IPS-18c (cell line): ENCODE measurements at regions not wholly inside any gene's neighbourhood (a gene's known extent, or its start where the extent isn't known, plus 50 kb on each side); places are given as distances from the start of the nearest gene placed in this dataset.

ENCODE experiments used
- H3K4me3 ChIP-seq: 2 replicates; pipeline ENCODE4 v1.7.0; 2013; ENCODE audit warnings: low read depth, mild to moderate bottlenecking, low read length, moderate library complexity; ENCODE audit not compliant: insufficient read depth
- H3K9me3 ChIP-seq: one replicate; pipeline ENCODE4 v1.6.1; 2013; ENCODE audit warnings: mild to moderate bottlenecking, low read length, moderate library complexity; ENCODE audit not compliant: control insufficient read depth, insufficient read depth

- Histone ChIP-seq H3K4me3 (no peak overlapping the region), H3K9me3 (no peaks in the 10 kb centered on the region)
Measured at GRCh38 chr2:217650716-217651360, 352.0 kb downstream of the TNS1 start.

DNA sequence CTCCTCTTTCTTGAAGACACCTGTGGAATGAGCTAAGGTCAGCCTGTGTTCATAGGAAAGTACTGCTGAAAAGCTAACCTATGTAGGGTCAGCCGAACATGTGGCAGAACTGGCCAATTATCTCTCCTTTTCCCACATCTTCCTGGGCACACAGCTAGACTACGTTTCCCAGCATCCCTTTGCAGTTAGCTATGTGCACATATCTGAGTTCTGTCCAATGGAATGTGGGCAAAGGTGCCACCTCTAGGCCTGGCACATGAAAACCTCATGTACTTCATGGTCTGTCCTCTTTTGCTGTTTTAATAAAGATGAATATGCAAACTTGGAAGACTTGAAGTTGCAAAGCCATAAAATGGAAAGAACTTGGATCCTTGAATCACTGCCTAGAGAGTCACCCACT is 352.6 kb downstream of the TNS1 start:
- no peaks in the 10 kb centered on the region for H3K9me3 ChIP-seq
- no peak overlapping the region for H3K4me3 ChIP-seq

GRCh38 chr2:217647925-217648324 is 354.9 kb downstream of the TNS1 start:
- no peaks in the 10 kb centered on the region for H3K9me3 ChIP-seq
- no peak overlapping the region for H3K4me3 ChIP-seq

DNA sequence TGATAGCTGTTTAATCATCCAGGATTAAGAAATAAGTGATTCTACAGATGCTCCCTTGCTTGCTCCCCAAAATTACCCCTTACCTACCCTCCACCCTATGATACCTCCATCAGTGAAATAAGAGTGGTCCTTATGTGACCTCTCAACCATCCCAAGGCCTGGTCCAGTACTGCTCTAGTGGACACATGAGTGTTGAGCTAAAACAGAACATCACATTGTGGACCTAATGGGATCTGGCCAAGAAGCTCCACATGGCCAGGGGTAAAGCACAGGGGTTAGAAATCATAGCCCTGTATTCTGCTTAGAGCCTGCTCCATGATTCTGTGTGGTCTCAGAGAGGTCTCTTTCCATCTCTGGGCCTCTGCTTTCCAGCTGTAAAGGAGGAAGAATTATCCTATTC is 355.6 kb downstream of the TNS1 start:
- no peaks in the 10 kb centered on the region for H3K9me3 ChIP-seq
- no peak overlapping the region for H3K4me3 ChIP-seq

DNA sequence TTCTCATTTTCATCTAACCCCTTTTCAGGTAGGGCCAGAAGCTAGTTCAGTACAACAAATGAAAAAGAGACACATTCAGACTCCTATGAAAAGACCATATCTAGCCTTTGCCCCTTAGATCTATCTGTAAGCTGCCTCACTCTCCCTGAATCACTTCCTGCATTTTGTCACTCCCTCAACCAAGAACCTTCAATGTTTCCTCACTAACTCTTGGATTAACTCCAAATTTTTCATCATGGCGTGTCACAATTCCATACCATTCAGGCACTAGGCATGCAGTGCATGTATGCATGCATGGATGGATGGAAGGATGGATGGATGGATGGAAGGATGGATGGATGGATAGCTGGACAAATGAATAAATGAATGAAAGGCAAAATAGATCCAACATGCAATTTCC is 356.9 kb downstream of the TNS1 start:
- H3K9me3 ChIP-seq: no peaks in the 10 kb centered on the region
- no peak overlapping the region for H3K4me3 ChIP-seq

DNA sequence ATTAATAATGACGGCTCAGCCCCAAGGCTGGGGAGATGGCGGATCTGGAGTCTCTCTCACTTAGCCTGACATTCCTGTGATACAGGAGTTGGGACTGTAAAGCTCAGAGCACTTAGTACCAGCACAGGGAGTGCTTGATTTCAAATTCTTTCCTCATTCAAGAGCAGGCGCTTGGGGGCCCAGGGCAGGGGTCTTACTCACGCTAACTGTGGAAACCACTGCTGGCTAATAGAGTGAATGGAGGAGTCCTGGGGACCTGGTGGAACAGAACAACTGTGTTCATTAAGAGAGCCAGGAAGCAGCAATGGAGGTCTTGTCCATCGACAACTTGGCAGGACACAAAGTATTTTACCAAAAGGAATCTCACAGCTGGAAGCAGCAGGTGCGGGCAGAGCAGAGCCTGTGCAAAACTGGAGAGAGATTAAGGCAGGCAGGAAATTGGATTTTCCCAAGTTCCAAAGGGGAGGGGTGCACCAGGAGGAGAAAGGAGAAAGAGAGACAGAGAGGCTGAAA is 358.9 kb downstream of the TNS1 start:
- H3K9me3 ChIP-seq: no peaks in the 10 kb centered on the region
- no peak overlapping the region for H3K4me3 ChIP-seq

DNA sequence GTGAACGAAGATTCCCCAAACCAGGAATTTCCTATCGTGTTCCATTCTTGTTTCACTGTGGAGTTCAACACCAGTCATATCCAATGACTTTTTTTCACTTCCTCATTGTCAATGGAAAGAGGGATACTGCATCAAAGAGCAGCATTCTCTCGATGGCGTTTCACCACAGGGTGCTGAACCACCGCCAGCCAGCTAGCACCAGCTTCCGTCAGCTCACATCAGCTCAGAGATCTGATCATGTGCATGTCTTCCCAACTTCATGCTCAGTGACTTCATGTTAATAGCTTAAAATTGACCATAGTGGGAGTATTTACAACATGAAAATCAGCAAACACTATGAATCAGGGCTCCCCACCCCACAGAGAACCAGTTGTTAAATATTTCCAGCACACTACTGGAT is 359.9 kb downstream of the TNS1 start:
- Histone ChIP-seq H3K4me3 (no peak overlapping the region), H3K9me3 (no peaks in the 10 kb centered on the region)

- Histone ChIP-seq H3K9me3 (no peaks in the 10 kb centered on the region), H3K4me3 (no peak overlapping the region)
Measured at GRCh38 chr2:217641960-217642359, 360.8 kb downstream of the TNS1 start.

- H3K9me3 ChIP-seq: no peaks in the 10 kb centered on the region
- H3K4me3 ChIP-seq: no peak overlapping the region
Measured at GRCh38 chr2:217639481-217639880, 363.3 kb downstream of the TNS1 start.

GRCh38 chr2:217638533-217638932 is 364.3 kb downstream of the TNS1 start:
- H3K4me3 ChIP-seq: no peak overlapping the region
- H3K9me3 ChIP-seq: no peaks in the 10 kb centered on the region

GRCh38 chr2:217638031-217638430 is 364.8 kb downstream of the TNS1 start:
- no peak overlapping the region for H3K4me3 ChIP-seq
- H3K9me3 ChIP-seq: no peaks in the 10 kb centered on the region

- Histone ChIP-seq H3K9me3 (no peaks in the 10 kb centered on the region), H3K4me3 (no peak overlapping the region)
Measured at GRCh38 chr2:217636991-217637561, 365.7 kb downstream of the TNS1 start.

DNA sequence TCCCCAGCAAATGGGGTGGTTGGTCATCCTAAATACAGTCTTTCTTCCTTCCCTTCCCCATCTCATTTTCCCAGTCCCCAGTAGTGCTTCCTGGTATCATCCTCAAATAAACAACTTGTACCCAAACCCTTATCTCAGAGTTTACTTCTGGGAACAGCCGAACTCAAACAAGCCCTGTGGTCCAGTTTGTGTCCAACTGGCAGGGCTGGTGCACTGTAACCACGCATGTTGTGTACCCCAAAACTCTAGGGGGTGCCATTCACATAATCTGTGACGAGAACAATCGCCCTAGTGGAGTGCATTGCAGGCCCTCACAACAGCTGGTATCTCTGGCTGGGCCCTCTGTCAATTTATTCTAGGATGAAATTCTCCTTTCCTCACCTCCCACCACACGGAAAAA is 366.2 kb downstream of the TNS1 start:
- no peaks in the 10 kb centered on the region for H3K9me3 ChIP-seq
- H3K4me3 ChIP-seq: no peak overlapping the region

DNA sequence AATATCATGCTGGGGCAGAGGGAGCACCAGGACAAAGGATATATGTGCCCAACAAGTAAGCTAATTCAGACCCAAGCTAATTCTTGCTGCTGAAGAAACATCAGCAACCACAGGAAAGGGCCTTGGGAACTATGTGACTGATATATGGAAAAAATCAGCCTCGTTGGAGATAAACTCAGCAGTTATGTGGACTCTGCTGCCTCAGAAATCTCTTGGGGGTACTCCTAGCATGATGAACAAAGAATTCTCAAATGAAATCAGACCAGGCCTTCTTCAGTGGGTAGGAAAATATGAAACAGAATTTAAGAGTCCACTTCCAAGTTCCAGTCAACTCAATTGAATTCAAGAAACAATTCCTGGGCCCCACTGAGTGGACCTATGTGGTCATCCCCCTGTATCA is 367.9 kb downstream of the TNS1 start:
- no peaks in the 10 kb centered on the region for H3K9me3 ChIP-seq
- no peak overlapping the region for H3K4me3 ChIP-seq

GRCh38 chr2:217632043-217632442 is 370.8 kb downstream of the TNS1 start:
- H3K9me3 ChIP-seq: no peaks in the 10 kb centered on the region
- H3K4me3 ChIP-seq: no peak overlapping the region

- no peak overlapping the region for H3K4me3 ChIP-seq
- no peaks in the 10 kb centered on the region for H3K9me3 ChIP-seq
Measured at GRCh38 chr2:217631115-217631514, 371.7 kb downstream of the TNS1 start.

- no peaks in the 10 kb centered on the region for H3K9me3 ChIP-seq
- no peak overlapping the region for H3K4me3 ChIP-seq
Measured at GRCh38 chr2:217629347-217629746, 373.4 kb downstream of the TNS1 start.

- H3K9me3 ChIP-seq: no peaks in the 10 kb centered on the region
- H3K4me3 ChIP-seq: no peak overlapping the region
Measured at GRCh38 chr2:217628061-217628460, 374.7 kb downstream of the TNS1 start.

GRCh38 chr2:217626926-217627325 is 375.9 kb downstream of the TNS1 start:
- no peaks in the 10 kb centered on the region for H3K9me3 ChIP-seq
- H3K4me3 ChIP-seq: no peak overlapping the region
